HepG2 (cell line): ENCODE measurements at regions not wholly inside any gene's neighbourhood (a gene's known extent, or its start where the extent isn't known, plus 50 kb on each side); places are given as distances from the start of the nearest gene placed in this dataset.

Experiments used
- ATAC-seq: fragments of 200-7000 bp; cut with Tn5 transposase; 3 replicates; pipeline ENCODE4 v1.9.1; 2020; ENCODE audit warnings: mild to moderate bottlenecking, moderate library complexity
- BruUV-seq: library from RNA; stranded (reverse); fragments of 400-500 nt; replicated peaks from 2 replicates; lab custom pipeline; 2021; lab: Mats Ljungman, UMichigan
- CTCF ChIA-PET: fragments of 300-600 bp; formaldehyde crosslinking; extraction: SDS; loops from one replicate; lab custom pipeline; 2021; ENCODE audit warnings: low total read pairs, inconsistent platforms, low intra/inter-chr PET ratio; lab: Yijun Ruan, JAX
- POLR2A ChIA-PET: fragments of 350-600 bp; sonication (Branson Sonifier 250); formaldehyde crosslinking; loops from one replicate; lab custom pipeline; 2020; ENCODE audit warnings: antibody characterized with exemption, inconsistent platforms; lab: Yijun Ruan, JAX
- DNase-seq: peaks from one replicate; pipeline ENCODE4 v3.0.0-alpha.2; 2015; ENCODE audit warnings: low spot score
- FAIRE-seq: peaks from 3 replicates; lab custom pipeline; 2011; peaks lifted over from hg19 to GRCh38; lab: Jason Lieb, UNC
- H2AFZ ChIP-seq: one replicate; pipeline ENCODE4 v1.6.1; 2011; ENCODE audit warnings: low read length, inconsistent platforms
- H3K27ac ChIP-seq: fragments of 300-600 bp; 3 replicates; pipeline ENCODE4 v1.8.0; 2011; ENCODE audit warnings: mixed run types, mild to moderate bottlenecking, mixed read lengths, low read length, inconsistent platforms; ENCODE audit not compliant: insufficient read depth; ENCODE audit errors: extremely low read length
- H3K27me3 ChIP-seq, 2 experiments: fragments of 200-600 bp in 1 of 2; 2 replicates in 1 of 2; 3 replicates in 1 of 2; pipeline versions ENCODE4 v1.6.0 to v1.8.0; 2011; ENCODE audit warnings: low read length in 2 of 2, mild to moderate bottlenecking in 2 of 2, moderate library complexity in 2 of 2, inconsistent platforms in 1 of 2; ENCODE audit not compliant: insufficient read depth in 2 of 2, control insufficient read depth in 1 of 2
- H3K36me3 ChIP-seq, 2 experiments: fragments of 200-600 bp in 1 of 2; replicated peaks in 1 of 2; 2 replicates in 1 of 2; 3 replicates in 1 of 2; pipeline versions ENCODE4 v1.5.1 to v1.8.0; 2011; ENCODE audit warnings: low read length in 2 of 2, inconsistent platforms in 1 of 2; ENCODE audit not compliant: insufficient read depth in 2 of 2, control insufficient read depth in 1 of 2
- H3K4me1 ChIP-seq: 2 replicates; pipeline ENCODE4 v1.5.1; 2012; ENCODE audit warnings: low read length, inconsistent platforms; ENCODE audit not compliant: insufficient read depth
- H3K4me2 ChIP-seq: 2 replicates; pipeline ENCODE4 v1.6.0; 2011; ENCODE audit warnings: low read depth, low read length, inconsistent platforms
- H3K4me3 ChIP-seq, 3 experiments: fragments of 200-600 bp in 1 of 3; sonication (generic), shearing (Covaris generic) in 1 of 3; replicated peaks in 1 of 3; 2 replicates each; pipeline ENCODE4 v1.5.1; 2011 to 2016; ENCODE audit warnings: low read length in 3 of 3, inconsistent platforms in 2 of 3, low read depth in 2 of 3, mild to moderate bottlenecking in 2 of 3, control low read depth in 1 of 3, mixed read lengths in 1 of 3; ENCODE audit not compliant: insufficient read depth in 1 of 3
- H3K79me2 ChIP-seq: one replicate; pipeline ENCODE4 v1.6.1; 2011; ENCODE audit warnings: low read length, inconsistent platforms; ENCODE audit not compliant: insufficient read depth
- H3K9ac ChIP-seq: 2 replicates; pipeline ENCODE4 v1.6.0; 2011; ENCODE audit warnings: mild to moderate bottlenecking, low read depth, low read length, inconsistent platforms; ENCODE audit not compliant: insufficient read depth
- H3K9me3 ChIP-seq: 2 replicates; pipeline ENCODE4 v1.5.1; 2012; ENCODE audit warnings: mild to moderate bottlenecking, low read length
- H4K20me1 ChIP-seq: 2 replicates; pipeline ENCODE4 v1.6.0; 2011; ENCODE audit warnings: inconsistent platforms, mild to moderate bottlenecking, low read length, moderate library complexity; ENCODE audit not compliant: insufficient read depth
- CHD2 ChIP-seq: IDR thresholded peaks from 2 replicates; pipeline ENCODE4 v1.6.1; 2011; ENCODE audit warnings: low read depth, low read length, improper control_type of control experiment
- ETS1 ChIP-seq: sonication (generic); formaldehyde crosslinking; IDR thresholded peaks from 2 replicates; pipeline ENCODE4 v1.4.0; 2020; ENCODE audit warnings: missing genetic modification reagents
- GTF2F1 ChIP-seq: fragments of 150-350 bp; IDR thresholded peaks from 2 replicates; pipeline ENCODE4 v1.6.1; 2014; ENCODE audit warnings: low read length
- KDM3A ChIP-seq: IDR thresholded peaks from 2 replicates; pipeline ENCODE4 v1.6.1; 2018; ENCODE audit warnings: low read depth, missing compliant biosample characterization
- KLF6 ChIP-seq: IDR thresholded peaks from 2 replicates; pipeline ENCODE4 v1.8.0; 2016; ENCODE audit warnings: missing biosample characterization, missing genetic modification reagents
- MTERF4 ChIP-seq: sonication (generic); formaldehyde crosslinking; IDR thresholded peaks from 2 replicates; pipeline ENCODE4 v1.8.0; 2023; ENCODE audit warnings: mild to moderate bottlenecking, missing genetic modification reagents
- NFRKB ChIP-seq: fragments of 450-650 bp; IDR thresholded peaks from 2 replicates; pipeline ENCODE4 v1.6.1; 2017
- PLSCR1 ChIP-seq: sonication (generic); formaldehyde crosslinking; IDR thresholded peaks from 2 replicates; pipeline ENCODE4 v1.5.0; 2020; ENCODE audit warnings: missing genetic modification reagents, mild to moderate bottlenecking, borderline replicate concordance
- SCMH1 ChIP-seq: sonication (generic); formaldehyde crosslinking; IDR thresholded peaks from 2 replicates; pipeline ENCODE4 v1.9.0; 2021; ENCODE audit warnings: missing genetic modification reagents, mild to moderate bottlenecking, borderline replicate concordance
- ZBTB38 ChIP-seq: sonication (generic); formaldehyde crosslinking; IDR thresholded peaks from 2 replicates; pipeline ENCODE4 v1.5.1; 2020; ENCODE audit warnings: mild to moderate bottlenecking, missing genetic modification reagents
- ZFP82 ChIP-seq: sonication (generic); formaldehyde crosslinking; IDR thresholded peaks from 2 replicates; pipeline ENCODE4 v1.5.1; 2020; ENCODE audit warnings: mild to moderate bottlenecking, missing genetic modification reagents, borderline replicate concordance
- ZNF652 ChIP-seq: IDR thresholded peaks from 2 replicates; pipeline ENCODE4 v1.6.1; 2016; ENCODE audit warnings: low read depth, borderline replicate concordance
- WGBS: methylation state at CpG from one replicate; pipeline ENCODE4 v1.1.6; 2017; ENCODE audit warnings: low lambda C conversion rate; 5-methylcytosine and 5-hydroxymethylcytosine counted together
- in situ Hi-C: cut with HindIII; loops from 2 replicates; pipeline ENCODE4 v1.10.0; 2017; ENCODE audit warnings: low pct_unique_long_range_greater_than_20kb; ENCODE audit not compliant: extremely low pct_ligation_motif_present
- intact Hi-C: fragments of 100-400 bp; cut with micrococcal nuclease; formaldehyde crosslinking; loops from one replicate; pipeline ENCODE4 v1.10.0; 2022; ENCODE audit not compliant: unreplicated experiment

GRCh38 chr4:33746979-33747378 lies 2497.3 kb downstream of the ARAP2 start (continued):
- TF ChIP-seq SCMH1 (no peak), ZBTB38 (CRISPR knock-in tag) (no peak), MTERF4 (no peak), ZNF652 (CRISPR knock-in tag) (no peak)

- Histone ChIP-seq H3K9ac (no peak overlapping the region), H3K4me1 (no peaks in the 10 kb centered on the region), H3K9me3 (peaks cover 59% of the 10 kb centered on the region), H3K27me3 (no peaks in the 10 kb centered on the region), H3K27ac (no peak overlapping the region), H4K20me1 (no peaks in the 10 kb centered on the region), H3K4me2 (no peak overlapping the region), H3K36me3 (no peaks in the 10 kb centered on the region), H3K4me3 (no peak overlapping the region), H2AFZ (no peak overlapping the region), H3K79me2 (no peaks in the 10 kb centered on the region)
- ATAC-seq = no peak
- POLR2A ChIA-PET = no interaction called here
- no TSS peak for BruUV-seq
- CTCF ChIA-PET = no interaction called here
- in situ Hi-C loops (no loop called here), intact Hi-C loops (no loop called here)
- FAIRE-seq = no peak
- 8% methylated on average over 3 of the region's 3 CpGs for WGBS
- DNase-seq = no peak
- TF ChIP-seq ZFP82 (no peak), NFRKB (no peak), KLF6 (no peak), PLSCR1 (no peak), ETS1 (CRISPR knock-in tag) (no peak), CHD2 (no peak), GTF2F1 (no peak), KDM3A (no peak)
- TF ChIP-seq, all 625 proteins: peak for 0
These were observed 2493.3 kb downstream of the ARAP2 start for GRCh38 chr4:33751050-33751449.
